HEK293 (cell line): ENCODE measurements at regions not wholly inside any gene's neighbourhood (a gene's known extent, or its start where the extent isn't known, plus 50 kb on each side); places are given as distances from the start of the nearest gene placed in this dataset.

Experiments used
- REST ChIP-seq: fragments of 450-650 bp; formaldehyde crosslinking; IDR thresholded peaks from 2 replicates; pipeline ENCODE4 v1.5.1; 2016; ENCODE audit warnings: missing biosample characterization, missing genetic modification characterization
- ZNF423 ChIP-seq: fragments of 450-650 bp; formaldehyde crosslinking; IDR thresholded peaks from 2 replicates; pipeline ENCODE4 v1.5.1; 2016; ENCODE audit warnings: missing biosample characterization, missing genetic modification characterization
- ZNF600 ChIP-seq: fragments of 450-650 bp; formaldehyde crosslinking; IDR thresholded peaks from 2 replicates; pipeline ENCODE4 v1.5.1; 2016; ENCODE audit warnings: missing biosample characterization, missing genetic modification characterization
- ZNF830 ChIP-seq: fragments of 450-650 bp; IDR thresholded peaks from 2 replicates; pipeline ENCODE4 v1.5.0; 2018; ENCODE audit warnings: missing biosample characterization, missing genetic modification characterization, low read depth, mild to moderate bottlenecking, moderate library complexity

- no peak for TF ChIP-seq ZNF600
- TF ChIP-seq ZNF830 = no peak
- no peak for TF ChIP-seq REST (tag by site-specific recombination)
- no peak for TF ChIP-seq ZNF423 (tag by site-specific recombination)
Observed at GRCh38 chr5:73280386-73280785, 107.4 kb downstream of the TMEM174 start.
